Stimulated activated CD4-positive, alpha-beta T cell treated with anti-CD3 and anti-CD28 coated beads, Interleukin-1b, Interleukin-23, amount 100 ng/mL, for 24 hours (primary cell): ENCODE measurements at regions not wholly inside any gene's neighbourhood (a gene's known extent, or its start where the extent isn't known, plus 50 kb on each side); places are given as distances from the start of the nearest gene placed in this dataset.

Source experiments
- DNase-seq, 4 experiments: peaks; one replicate each; pipeline ENCODE4 v3.0.0-alpha.2; 2020; ENCODE audit warnings: low read depth in 4 of 4, low spot score in 1 of 4

GRCh38 chr4:120432301-120432860, 365.7 kb upstream of the MAD2L1 start:
- DNase-seq: no peak

- no peak for DNase-seq
Measured at GRCh38 chr4:120431180-120431579, 364.5 kb upstream of the MAD2L1 start.

GRCh38 chr4:120418146-120418545, 351.5 kb upstream of the MAD2L1 start:
- DNase-seq: no peak

DNA sequence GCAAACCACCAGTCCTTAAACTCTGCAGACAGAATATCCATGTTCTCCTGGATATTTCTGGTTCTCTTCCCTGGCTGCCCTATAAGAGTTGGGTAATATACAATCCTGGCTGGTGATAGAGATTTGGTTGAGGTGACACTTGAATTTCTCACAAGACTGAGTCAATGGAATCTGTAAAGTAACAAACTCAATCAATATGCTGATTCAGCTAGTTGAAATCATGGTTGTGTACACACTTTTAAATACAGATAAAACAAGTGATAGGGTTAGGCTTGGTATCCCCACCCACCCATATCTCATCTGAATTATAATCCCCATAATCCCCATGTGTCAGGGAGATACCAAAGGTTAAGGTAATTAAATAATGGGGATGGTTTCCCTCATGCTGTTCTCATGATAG, 349.2 kb upstream of the MAD2L1 start:
- no peak for DNase-seq

- DNase-seq: no peak
Measured at GRCh38 chr4:120406960-120407359, 340.3 kb upstream of the MAD2L1 start.

- no peak for DNase-seq
Measured at GRCh38 chr4:120403296-120403695, 336.6 kb upstream of the MAD2L1 start.

DNA sequence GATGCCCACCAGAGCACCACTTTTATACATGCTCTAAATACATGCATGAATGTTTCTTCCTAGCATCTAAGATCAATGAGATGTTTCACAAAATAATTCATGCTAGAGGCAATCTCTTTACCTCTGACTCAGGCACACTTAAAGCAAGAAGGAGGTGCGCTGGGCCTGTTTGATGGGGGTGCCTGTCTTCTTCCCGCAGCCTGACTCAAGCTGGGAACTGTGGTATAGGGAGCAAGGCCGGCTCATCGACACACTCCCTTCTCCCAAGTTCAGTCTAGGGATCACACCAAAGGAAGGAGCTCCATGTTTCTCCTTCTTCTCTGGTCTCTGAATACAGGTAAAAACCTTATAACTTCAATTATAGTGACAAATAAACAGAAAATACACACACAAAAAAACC, 333.8 kb upstream of the MAD2L1 start:
- no peak for DNase-seq

- DNase-seq: no peak
Measured at GRCh38 chr4:120399826-120400225, 333.2 kb upstream of the MAD2L1 start.

- no peak for DNase-seq
Measured at GRCh38 chr4:120395746-120396145, 329.1 kb upstream of the MAD2L1 start.

DNA sequence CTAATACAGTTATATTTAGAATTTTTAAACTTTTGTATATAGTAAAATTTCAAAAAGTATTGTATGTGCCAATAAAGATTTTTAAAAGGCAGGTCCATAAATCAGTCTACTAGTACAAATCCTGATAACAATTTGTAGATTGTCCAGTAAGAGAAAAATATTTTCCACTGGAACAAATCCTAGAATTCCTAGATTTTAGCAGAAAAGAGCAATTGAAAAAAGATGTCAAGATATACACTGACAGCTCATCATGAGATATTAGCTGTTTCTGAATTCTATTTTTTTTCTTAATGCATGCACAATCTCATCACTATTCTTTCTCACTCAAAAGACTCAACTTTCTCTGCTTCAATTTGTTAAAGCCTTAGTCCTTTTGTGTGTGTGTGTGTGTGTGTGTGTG, 289.2 kb upstream of the MAD2L1 start:
- DNase-seq: no peak

- DNase-seq: no peak
Measured at GRCh38 chr4:120354381-120354780, 287.7 kb upstream of the MAD2L1 start.

GRCh38 chr4:120353235-120353634, 286.6 kb upstream of the MAD2L1 start:
- DNase-seq: no peak

DNA sequence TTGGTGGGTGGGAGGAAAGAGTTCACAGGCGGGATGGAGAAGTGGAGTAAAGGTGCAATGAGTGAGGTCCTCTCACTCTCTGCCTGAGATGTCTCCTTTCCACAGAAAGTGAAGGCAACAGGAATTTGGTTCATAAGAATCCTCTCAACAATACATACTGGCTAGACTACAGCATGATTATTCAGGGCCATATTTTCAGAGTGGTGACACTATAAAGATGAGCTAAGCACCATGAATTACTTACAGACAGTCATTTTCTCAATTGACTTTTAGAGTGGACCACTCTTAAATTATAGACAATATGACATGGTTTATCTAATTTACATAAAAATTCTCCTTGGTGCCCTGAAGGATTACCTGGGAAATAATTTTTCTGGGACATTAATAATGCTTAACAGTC, 286.1 kb upstream of the MAD2L1 start:
- no peak for DNase-seq

DNA sequence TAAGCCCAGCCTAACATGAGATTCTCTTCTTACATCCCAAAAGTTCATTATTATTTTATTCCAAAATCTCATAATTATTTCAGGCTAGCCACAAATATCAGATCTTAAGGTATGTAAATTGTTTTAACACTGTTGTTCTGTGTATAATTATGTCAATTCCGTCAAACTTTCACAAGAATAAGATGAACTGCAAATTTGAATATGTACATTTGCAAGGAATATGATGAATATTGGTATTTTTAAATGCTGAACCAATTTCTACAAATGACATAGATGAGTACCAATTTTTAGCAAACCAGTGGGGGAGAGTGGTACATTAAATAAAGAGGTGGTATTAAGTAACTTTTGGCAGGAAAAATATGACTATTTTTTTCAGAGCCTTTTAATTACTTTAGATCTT, 282.3 kb upstream of the MAD2L1 start:
- DNase-seq: no peak

- DNase-seq: no peak
Measured at GRCh38 chr4:120348521-120348920, 281.9 kb upstream of the MAD2L1 start.

DNA sequence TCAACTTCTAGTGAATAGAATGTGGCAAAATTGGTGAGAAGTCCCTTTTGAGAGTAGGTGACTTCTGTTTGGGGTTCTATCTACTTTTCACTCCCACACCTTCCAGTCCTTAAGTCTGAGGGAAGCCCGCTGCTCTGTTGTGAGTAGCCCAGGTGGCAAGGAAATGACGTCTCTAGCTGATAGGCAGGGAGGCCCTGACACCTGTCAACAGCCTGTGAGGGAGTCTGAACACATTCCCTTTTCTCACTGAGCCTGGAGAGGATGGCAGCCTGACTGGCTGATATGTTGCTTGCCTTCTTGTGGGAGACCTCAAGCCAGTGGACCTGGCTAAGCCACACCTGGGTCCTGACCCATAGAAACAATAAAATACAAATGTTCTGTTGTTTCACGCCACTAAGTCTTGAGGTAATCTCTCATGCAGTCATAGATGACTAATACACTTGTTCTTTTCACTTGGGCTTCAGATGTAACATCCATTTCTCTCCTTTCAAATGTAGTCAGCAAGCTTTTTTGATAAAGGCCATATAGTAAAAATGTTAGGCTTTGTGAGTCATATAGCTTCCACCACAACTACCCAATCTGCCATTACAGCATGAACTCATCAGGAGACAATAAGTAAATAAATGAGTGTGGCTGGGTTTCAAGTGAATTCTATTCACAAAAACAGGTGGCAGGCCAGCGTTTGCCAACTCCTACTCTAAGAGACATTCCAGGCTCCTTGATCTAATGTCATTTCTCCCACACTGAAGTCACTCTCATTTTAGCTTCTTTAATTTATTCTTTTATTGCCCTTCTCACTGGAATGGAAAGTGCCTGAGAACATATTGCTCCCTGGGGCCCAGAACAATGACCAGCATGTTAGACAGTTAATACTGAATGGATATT, 265.1 kb upstream of the MAD2L1 start:
- no peak for DNase-seq

DNA sequence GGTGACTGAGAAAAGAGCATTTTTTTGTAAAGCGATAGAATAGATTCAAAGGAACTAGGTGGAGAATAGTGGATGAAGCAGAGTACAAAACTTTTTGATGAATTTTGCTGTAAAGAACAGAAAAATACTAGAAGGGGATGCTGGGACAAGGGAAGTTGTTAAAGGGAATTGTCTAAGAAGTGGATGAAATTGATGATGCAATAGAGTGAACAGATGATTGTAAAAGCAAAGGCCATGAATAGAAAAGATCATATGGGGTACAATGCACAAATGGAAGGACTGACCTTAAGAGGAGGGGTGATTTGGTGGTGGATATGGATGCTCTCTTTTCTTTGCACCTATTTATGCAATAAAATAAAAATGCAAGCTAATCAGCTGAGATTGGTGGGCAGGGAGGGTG, 262.7 kb upstream of the MAD2L1 start:
- DNase-seq: no peak

GRCh38 chr4:120327276-120327675, 260.6 kb upstream of the MAD2L1 start:
- no peak for DNase-seq

DNA sequence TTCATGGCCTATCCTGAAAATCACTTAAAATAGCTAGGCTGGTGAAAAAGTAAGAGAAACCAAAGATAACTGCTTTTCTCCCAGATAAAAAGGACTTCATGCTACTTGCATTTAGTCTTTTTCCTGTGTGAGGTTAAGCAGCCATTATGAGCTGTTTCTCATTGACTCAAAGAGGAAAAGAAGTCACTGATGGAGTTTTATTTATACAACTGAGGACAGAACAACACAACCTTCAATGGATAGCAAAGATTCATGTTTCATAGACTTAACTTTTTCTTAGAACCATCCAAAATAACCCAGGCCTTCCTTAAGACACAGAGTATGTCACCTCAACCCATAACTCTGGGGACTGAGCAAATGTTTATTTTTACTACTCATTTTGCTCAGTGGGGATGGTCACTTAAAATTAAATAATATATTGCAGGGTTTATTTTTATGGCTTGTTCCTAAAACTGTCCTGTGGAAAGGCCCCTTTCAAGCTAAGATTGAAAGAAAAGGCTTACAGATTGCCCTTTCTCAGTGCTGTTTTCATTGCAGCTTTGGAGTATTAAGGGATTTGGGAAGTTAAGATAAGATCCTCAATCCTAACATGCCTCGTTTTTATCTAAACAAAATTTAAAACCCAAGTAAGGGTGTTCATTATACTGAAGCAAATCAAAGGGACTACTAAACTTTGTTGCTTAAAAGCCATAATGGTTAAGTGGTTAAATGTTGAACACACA, 252.6 kb upstream of the MAD2L1 start:
- DNase-seq: no peak

DNA sequence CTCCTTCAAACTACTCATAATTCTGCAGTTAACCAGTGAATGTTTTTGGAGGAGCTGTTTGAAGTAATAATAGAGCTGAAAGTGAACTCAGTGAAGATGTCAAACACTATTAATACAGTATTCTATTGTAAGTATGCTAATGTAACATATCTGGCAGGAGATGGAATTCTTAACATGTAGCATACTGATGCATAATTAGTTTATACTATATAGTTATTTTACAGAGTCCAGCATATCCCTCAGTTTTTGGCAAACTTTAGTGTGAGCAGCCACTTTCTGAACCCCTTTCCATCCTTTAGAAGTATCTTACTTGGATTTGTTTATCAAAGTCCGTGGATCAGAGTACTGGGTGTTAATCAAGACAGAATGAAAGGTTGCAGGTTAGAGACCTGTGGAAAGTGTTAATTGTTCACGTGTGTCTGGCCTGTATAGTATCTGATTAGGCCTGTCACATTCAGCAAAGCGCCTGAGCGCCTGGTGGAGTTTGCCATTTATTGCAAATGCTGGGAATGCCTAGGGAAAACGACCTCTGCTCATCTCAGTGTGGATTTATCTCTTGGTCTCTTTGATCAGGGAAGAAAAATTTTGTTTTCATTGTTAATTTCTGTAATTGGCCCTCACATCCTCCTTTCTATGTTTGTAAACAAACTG, 251.7 kb upstream of the MAD2L1 start:
- DNase-seq: no peak

DNA sequence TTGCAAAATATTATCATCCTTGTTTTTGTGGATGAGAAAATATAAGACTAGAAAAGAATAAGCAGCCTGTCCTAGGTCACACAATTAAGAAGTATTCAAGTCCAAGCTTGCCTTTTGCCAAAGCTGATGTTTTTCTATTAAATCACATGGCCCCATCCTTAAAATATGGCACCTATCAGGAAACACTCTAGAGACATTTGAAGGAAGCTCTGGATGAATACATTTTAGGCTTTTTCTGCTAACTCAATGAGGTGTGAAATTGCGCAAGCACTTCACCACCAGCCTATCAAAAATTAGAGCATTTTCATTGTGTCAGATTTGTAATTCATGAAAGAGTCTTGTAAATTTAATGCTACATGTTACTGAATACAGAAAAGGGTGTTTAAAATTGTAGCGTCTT, 251.1 kb upstream of the MAD2L1 start:
- no peak for DNase-seq

GRCh38 chr4:120316416-120316815, 249.8 kb upstream of the MAD2L1 start:
- no peak for DNase-seq
